Hepatocyte (in vitro differentiated cells): ENCODE measurements at regions not wholly inside any gene's neighbourhood (a gene's known extent, or its start where the extent isn't known, plus 50 kb on each side); places are given as distances from the start of the nearest gene placed in this dataset.
"Not testable (repeated sequence)": the region's sequence is repeated elsewhere in the genome, so short reads cannot be mapped to it uniquely, and the experiment has no call there.

Source experiments
- DNase-seq: peaks from one replicate; pipeline ENCODE4 v3.0.0-alpha.2; 2016; ENCODE audit warnings: low spot score
- H2AFZ ChIP-seq: fragments of 200-600 bp; sonication (generic); 2 replicates; pipeline ENCODE4 v1.6.0; 2016; ENCODE audit warnings: antibody characterized with exemption, mild to moderate bottlenecking
- H3K27ac ChIP-seq: fragments of 200-600 bp; sonication (generic); 2 replicates; pipeline ENCODE4 v1.5.1; 2016; ENCODE audit warnings: mild to moderate bottlenecking
- H3K27me3 ChIP-seq: fragments of 200-600 bp; sonication (generic); 2 replicates; pipeline ENCODE4 v1.6.1; 2016
- H3K36me3 ChIP-seq: fragments of 200-600 bp; sonication (generic); replicated peaks from 2 replicates; pipeline ENCODE4 v1.5.1; 2016; ENCODE audit warnings: low read depth; ENCODE audit not compliant: insufficient read depth
- H3K4me1 ChIP-seq: fragments of 200-600 bp; sonication (generic); 2 replicates; pipeline ENCODE4 v1.5.1; 2016; ENCODE audit warnings: mild to moderate bottlenecking, moderate library complexity; ENCODE audit not compliant: insufficient read depth
- H3K4me2 ChIP-seq: fragments of 200-600 bp; sonication (generic); 2 replicates; pipeline ENCODE4 v1.6.0; 2016
- H3K4me3 ChIP-seq: fragments of 200-600 bp; sonication (generic); 2 replicates; pipeline ENCODE4 v1.5.1; 2016; ENCODE audit warnings: mild to moderate bottlenecking
- H3K79me2 ChIP-seq: fragments of 200-600 bp; sonication (generic); 2 replicates; pipeline ENCODE4 v1.6.0; 2017; ENCODE audit warnings: mild to moderate bottlenecking
- H3K9me2 ChIP-seq: fragments of 200-600 bp; sonication (generic); replicated peaks from 2 replicates; pipeline ENCODE4 v1.6.0; 2017; ENCODE audit warnings: mild to moderate bottlenecking; ENCODE audit not compliant: insufficient read depth
- H3K9me3 ChIP-seq: fragments of 200-600 bp; sonication (generic); 2 replicates; pipeline ENCODE4 v1.5.1; 2016; ENCODE audit warnings: low read depth, mild to moderate bottlenecking
- H4K20me1 ChIP-seq: fragments of 200-600 bp; sonication (generic); 2 replicates; pipeline ENCODE4 v1.6.0; 2016; ENCODE audit warnings: mild to moderate bottlenecking; ENCODE audit not compliant: insufficient read depth, poor library complexity, severe bottlenecking
- CTCF ChIP-seq: fragments of 200-600 bp; sonication (generic); IDR thresholded peaks from 2 replicates; pipeline ENCODE4 v1.5.1; 2016; ENCODE audit warnings: antibody characterized with exemption, mild to moderate bottlenecking; ENCODE audit not compliant: poor library complexity
- EZH2 ChIP-seq: fragments of 200-600 bp; sonication (generic); IDR thresholded peaks from 2 replicates; pipeline ENCODE4 v1.6.1; 2016; ENCODE audit warnings: antibody characterized with exemption, mild to moderate bottlenecking, borderline replicate concordance
- EZH2phosphoT487 ChIP-seq: fragments of 200-600 bp; sonication (generic); IDR thresholded peaks from one replicate; pipeline ENCODE4 v1.6.1; 2018; ENCODE audit warnings: antibody characterized with exemption, mild to moderate bottlenecking, low read depth, moderate library complexity; ENCODE audit not compliant: unreplicated experiment, severe bottlenecking
- WGBS: methylation state at CpG from one replicate; pipeline ENCODE4 v1.1.6; 2016; ENCODE audit warnings: low lambda C conversion rate; ENCODE audit errors: missing lambda C conversion rate; 5-methylcytosine and 5-hydroxymethylcytosine counted together

- Histone ChIP-seq H3K9me2 (no peaks in the 10 kb centered on the region), H3K79me2 (no peaks in the 10 kb centered on the region), H3K4me1 (no peaks in the 10 kb centered on the region), H3K36me3 (no peaks in the 10 kb centered on the region), H3K4me3 (no peak overlapping the region), H4K20me1 (no peaks in the 10 kb centered on the region), H3K27me3 (no peaks in the 10 kb centered on the region), H3K27ac (no peak overlapping the region), H3K9me3 (peaks cover 49% of the 10 kb centered on the region), H3K4me2 (no peak overlapping the region), H2AFZ (no peak overlapping the region)
- WGBS, result 79% methylated on average over 9 of the region's 9 CpGs
- TF ChIP-seq CTCF (no peak), EZH2 (no peak), EZH2phosphoT487 (no peak)
- DNase-seq, result no peak
These were observed 761.4 kb upstream of the TPTE start for GRCh38 chr21:9759972-9760371.

GRCh38 chr21:9760398-9761074 lies 760.8 kb upstream of the TPTE start:
- no peaks in the 10 kb centered on the region for H3K36me3 ChIP-seq
- H3K4me1 ChIP-seq, result no peaks in the 10 kb centered on the region
- H3K27me3 ChIP-seq, result no peaks in the 10 kb centered on the region
- 52% methylated on average over 5 of the region's 5 CpGs for WGBS
- no peak overlapping the region for H3K4me2 ChIP-seq
- TF ChIP-seq EZH2phosphoT487 (no peak), EZH2 (no peak), CTCF (no peak)
- H3K79me2 ChIP-seq, result no peaks in the 10 kb centered on the region
- H3K4me3 ChIP-seq, result no peak overlapping the region
- no peak overlapping the region for H3K27ac ChIP-seq
- no peak for DNase-seq
- no peaks in the 10 kb centered on the region for H3K9me2 ChIP-seq
- H2AFZ ChIP-seq, result no peak overlapping the region
- H3K9me3 ChIP-seq, result peaks cover 49% of the 10 kb centered on the region
- no peaks in the 10 kb centered on the region for H4K20me1 ChIP-seq

- Histone ChIP-seq H3K79me2 (no peaks in the 10 kb centered on the region), H3K4me3 (no peak overlapping the region), H3K27ac (no peak overlapping the region), H3K9me3 (peaks cover 45% of the 10 kb centered on the region), H3K4me2 (no peak overlapping the region), H2AFZ (no peak overlapping the region), H3K27me3 (no peaks in the 10 kb centered on the region), H3K4me1 (no peaks in the 10 kb centered on the region), H3K9me2 (no peaks in the 10 kb centered on the region), H4K20me1 (no peaks in the 10 kb centered on the region), H3K36me3 (no peaks in the 10 kb centered on the region)
- 71% methylated on average over 3 of the region's 3 CpGs for WGBS
- DNase-seq, result no peak
- no peak for TF ChIP-seq EZH2
- no peak for TF ChIP-seq EZH2phosphoT487
- no peak for TF ChIP-seq CTCF
These were observed 758.1 kb upstream of the TPTE start for GRCh38 chr21:9763306-9763705.

GRCh38 chr21:9763807-9764206 lies 757.6 kb upstream of the TPTE start:
- no peak for DNase-seq
- Histone ChIP-seq H2AFZ (no peak overlapping the region), H4K20me1 (no peaks in the 10 kb centered on the region), H3K27me3 (no peaks in the 10 kb centered on the region), H3K4me3 (no peak overlapping the region), H3K79me2 (no peaks in the 10 kb centered on the region), H3K4me2 (no peak overlapping the region), H3K9me3 (peaks cover 40% of the 10 kb centered on the region), H3K9me2 (no peaks in the 10 kb centered on the region), H3K27ac (no peak overlapping the region), H3K4me1 (no peaks in the 10 kb centered on the region), H3K36me3 (no peaks in the 10 kb centered on the region)
- TF ChIP-seq CTCF (no peak), EZH2 (no peak), EZH2phosphoT487 (no peak)
- WGBS, result 57% methylated on average over 4 of the region's 4 CpGs

GRCh38 chr21:9764294-9764693 lies 757.1 kb upstream of the TPTE start:
- not testable (repeated sequence) for H3K9me2 ChIP-seq, H2AFZ ChIP-seq, H4K20me1 ChIP-seq, H3K4me1 ChIP-seq, H3K4me2 ChIP-seq, DNase-seq, H3K79me2 ChIP-seq, H3K36me3 ChIP-seq, H3K27ac ChIP-seq, H3K4me3 ChIP-seq, H3K27me3 ChIP-seq
- 65% methylated on average over 6 of the region's 6 CpGs for WGBS
- peaks cover 39% of the 10 kb centered on the region for H3K9me3 ChIP-seq

- H3K4me1 ChIP-seq, H3K27me3 ChIP-seq, H2AFZ ChIP-seq, H3K36me3 ChIP-seq, H3K27ac ChIP-seq, H3K79me2 ChIP-seq, H3K4me3 ChIP-seq, H4K20me1 ChIP-seq, H3K9me2 ChIP-seq, H3K4me2 ChIP-seq, DNase-seq: not testable (repeated sequence)
- H3K9me3 ChIP-seq, result peaks cover 32% of the 10 kb centered on the region
- 56% methylated on average over 1 of the region's 1 CpG for WGBS
These were observed 755.8 kb upstream of the TPTE start for GRCh38 chr21:9765538-9765937.
